Esophagus muscularis mucosa (tissue), 4 donors: ENCODE measurements at regions not wholly inside any gene's neighbourhood (a gene's known extent, or its start where the extent isn't known, plus 50 kb on each side); places are given as distances from the start of the nearest gene placed in this dataset.

Experiments
- DNase-seq: peaks from one replicate; pipeline ENCODE4 v3.0.0-alpha.2; 2017; ENCODE audit errors: extremely low spot score
- H3K27ac ChIP-seq, 4 donors: fragments of 200-600 bp; sonication (generic); replicated peaks in 1 of 4; 1 replicate in 3 of 4; 2 replicates in 1 of 4; pipeline ENCODE4 v1.5.1; 2016 to 2019; ENCODE audit warnings: mild to moderate bottlenecking in 1 of 4
- H3K27me3 ChIP-seq, 4 donors: fragments of 200-600 bp; sonication (generic); one replicate each; pipeline versions ENCODE4 v1.5.1 to v1.6.0; 2016 to 2019
- H3K36me3 ChIP-seq, 4 donors: fragments of 200-600 bp; sonication (generic); one replicate each; pipeline ENCODE4 v1.5.1; 2016 to 2019
- H3K4me1 ChIP-seq, 4 donors: fragments of 200-600 bp; sonication (generic); one replicate each; pipeline ENCODE4 v1.5.1; 2016 to 2019
- H3K4me3 ChIP-seq, 4 donors: fragments of 200-600 bp; sonication (generic); 1 replicate in 2 of 4; 2 replicates in 2 of 4; pipeline ENCODE4 v1.5.1; 2016 to 2019; ENCODE audit warnings: mild to moderate bottlenecking in 4 of 4, moderate library complexity in 1 of 4
- H3K9me3 ChIP-seq, 4 donors: fragments of 200-600 bp; sonication (generic); 1 replicate in 3 of 4; 2 replicates in 1 of 4; pipeline ENCODE4 v1.5.1; 2016 to 2019
- CTCF ChIP-seq, 3 experiments: fragments of 200-600 bp in 2 of 3; fragments of 450-650 bp in 1 of 3; sonication (generic) in 2 of 3; IDR thresholded peaks; one replicate each; pipeline ENCODE4 v1.5.1; 2017 to 2019; ENCODE audit warnings: antibody characterized with exemption in 3 of 3, mild to moderate bottlenecking in 2 of 3, moderate library complexity in 1 of 3
- EP300 ChIP-seq: sonication (generic); formaldehyde crosslinking; IDR thresholded peaks from one replicate; pipeline ENCODE4 v1.6.1; 2017; ENCODE audit warnings: antibody characterized with exemption
- POLR2A ChIP-seq: fragments of 450-650 bp; IDR thresholded peaks from one replicate; pipeline ENCODE4 v1.6.1; 2017; ENCODE audit warnings: antibody characterized with exemption, moderate library complexity, mild to moderate bottlenecking, low read depth
- POLR2AphosphoS5 ChIP-seq, 2 donors: sonication (generic); formaldehyde crosslinking; IDR thresholded peaks; one replicate each; pipeline ENCODE4 v1.6.1; 2017; ENCODE audit warnings: antibody characterized with exemption in 2 of 2
- WGBS: methylation state at CpG from one replicate; pipeline ENCODE4 v1.1.5; 2018; 5-methylcytosine and 5-hydroxymethylcytosine counted together
- intact Hi-C: fragments of 100-400 bp; cut with DNase I; formaldehyde crosslinking; loops from one replicate; pipeline ENCODE4 v1.15.1; 2023

GRCh38 chr11:97746818-97747217, 1273.9 kb upstream of the CNTN5 start:
- no peaks in the 10 kb centered on the region for H3K4me1 ChIP-seq
- TF ChIP-seq POLR2AphosphoS5 (IDR thresholded peaks at IDR 0.05) (no peak), POLR2A (no peak), EP300 (no peak), CTCF (IDR thresholded peaks at IDR 0.05) (no peak)
- intact Hi-C loops = no loop called here

GRCh38 chr11:97751405-97751804, 1269.3 kb upstream of the CNTN5 start:
- Histone ChIP-seq H3K9me3 (no peaks in the 10 kb centered on the region), H3K4me3 (no peak overlapping the region), H3K27me3 (no peaks in the 10 kb centered on the region), H3K27ac (no peak overlapping the region), H3K4me1 (no peaks in the 10 kb centered on the region), H3K36me3 (no peaks in the 10 kb centered on the region)
- DNase-seq = no peak
- 85% methylated on average over 5 of the region's 5 CpGs for WGBS
- intact Hi-C loops = no loop called here
- TF ChIP-seq CTCF (IDR thresholded peaks at IDR 0.05) (no peak), POLR2A (no peak), POLR2AphosphoS5 (IDR thresholded peaks at IDR 0.05) (no peak), EP300 (no peak)

More at GRCh38 chr11:97746818-97747217, 1273.9 kb upstream of the CNTN5 start:
- no peaks in the 10 kb centered on the region for H3K9me3 ChIP-seq
- H3K27me3 ChIP-seq = no peaks in the 10 kb centered on the region
- no peaks in the 10 kb centered on the region for H3K36me3 ChIP-seq
- no peak for DNase-seq
- H3K27ac ChIP-seq = no peak overlapping the region
- H3K4me3 ChIP-seq = no peak overlapping the region
- WGBS = 35% methylated on average over 1 of the region's 1 CpG

GRCh38 chr11:97751952-97752351, 1268.8 kb upstream of the CNTN5 start:
- intact Hi-C loops = no loop called here
- TF ChIP-seq CTCF (IDR thresholded peaks at IDR 0.05) (no peak), EP300 (no peak), POLR2AphosphoS5 (IDR thresholded peaks at IDR 0.05) (no peak), POLR2A (no peak)
- H3K36me3 ChIP-seq = no peaks in the 10 kb centered on the region
- H3K4me3 ChIP-seq = no peak overlapping the region
- H3K4me1 ChIP-seq = no peaks in the 10 kb centered on the region
- H3K9me3 ChIP-seq = no peaks in the 10 kb centered on the region
- no peak for DNase-seq
- no peak overlapping the region for H3K27ac ChIP-seq
- no peaks in the 10 kb centered on the region for H3K27me3 ChIP-seq
- WGBS = 100% methylated on average over 1 of the region's 2 CpGs

GRCh38 chr11:97754976-97755375, 1265.8 kb upstream of the CNTN5 start:
- no peaks in the 10 kb centered on the region for H3K4me1 ChIP-seq
- no peaks in the 10 kb centered on the region for H3K36me3 ChIP-seq
- no peak for DNase-seq
- no peak overlapping the region for H3K4me3 ChIP-seq
- H3K27me3 ChIP-seq = no peaks in the 10 kb centered on the region
- intact Hi-C loops = no loop called here
- WGBS = 86% methylated on average over 3 of the region's 3 CpGs
- TF ChIP-seq CTCF (IDR thresholded peaks at IDR 0.05) (no peak), POLR2A (no peak), POLR2AphosphoS5 (IDR thresholded peaks at IDR 0.05) (no peak), EP300 (no peak)
- H3K9me3 ChIP-seq = no peaks in the 10 kb centered on the region
- no peak overlapping the region for H3K27ac ChIP-seq

GRCh38 chr11:97756571-97757335, 1264.0 kb upstream of the CNTN5 start:
- Histone ChIP-seq H3K36me3 (no peaks in the 10 kb centered on the region), H3K4me3 (no peak overlapping the region), H3K9me3 (no peaks in the 10 kb centered on the region), H3K27me3 (no peaks in the 10 kb centered on the region), H3K4me1 (no peaks in the 10 kb centered on the region), H3K27ac (no peak overlapping the region)
- DNase-seq = no peak
- TF ChIP-seq EP300 (no peak), POLR2AphosphoS5 (IDR thresholded peaks at IDR 0.05) (no peak), CTCF (IDR thresholded peaks at IDR 0.05) (no peak), POLR2A (no peak)
- 96% methylated on average over 4 of the region's 4 CpGs for WGBS
- intact Hi-C loops = no loop called here
